Endothelial cell of umbilical vein (primary cell): ENCODE measurements at regions not wholly inside any gene's neighbourhood (a gene's known extent, or its start where the extent isn't known, plus 50 kb on each side); places are given as distances from the start of the nearest gene placed in this dataset.
A peak's percentile ranks its signal among the peaks of the same experiment; 100 is the strongest.

Source experiments
- BruUV-seq: library from RNA; stranded (reverse); fragments of 400-500 nt; replicated peaks from 2 replicates; lab custom pipeline; 2021; lab: Mats Ljungman, UMichigan
- CTCF ChIA-PET: fragments of 300-600, 350-600 bp; sonication (Branson Sonifier 250); formaldehyde crosslinking; loops from one replicate; lab custom pipeline; 2021; ENCODE audit warnings: antibody characterized with exemption, inconsistent platforms; lab: Charles Lee
- POLR2A ChIA-PET: fragments of 300-600, 350-600 bp; sonication (Branson Sonifier 250); formaldehyde crosslinking; loops from one replicate; lab custom pipeline; 2021; ENCODE audit warnings: antibody characterized with exemption, inconsistent platforms; lab: Charles Lee
- DNase-seq: peaks from one replicate; pipeline ENCODE4 v3.0.0-alpha.2; 2011; ENCODE audit warnings: low read depth, low spot score
- FAIRE-seq: peaks from 2 replicates; lab custom pipeline; 2011; peaks lifted over from hg19 to GRCh38; lab: Jason Lieb, UNC
- H2AFZ ChIP-seq: 2 replicates; pipeline ENCODE4 v1.6.0; 2012; ENCODE audit warnings: low read depth, low read length, control low read depth, inconsistent platforms
- H3K27ac ChIP-seq: 2 replicates; pipeline ENCODE4 v1.5.1; 2011; ENCODE audit warnings: low read depth, mild to moderate bottlenecking, control low read depth, low read length, moderate library complexity; ENCODE audit not compliant: insufficient read depth
- H3K27me3 ChIP-seq, 2 experiments: 2 replicates each; pipeline versions ENCODE4 v1.6.0 to v1.6.1; 2011; ENCODE audit warnings: low read length in 2 of 2, mixed read lengths in 1 of 2; ENCODE audit not compliant: control insufficient read depth in 2 of 2, insufficient read depth in 2 of 2
- H3K36me3 ChIP-seq, 2 experiments: 2 replicates in 1 of 2; 3 replicates in 1 of 2; pipeline ENCODE4 v1.5.1; 2011; ENCODE audit warnings: low read length in 2 of 2, mild to moderate bottlenecking in 1 of 2, moderate library complexity in 1 of 2; ENCODE audit not compliant: control insufficient read depth in 2 of 2, insufficient read depth in 2 of 2; ENCODE audit errors: extremely low read depth in 1 of 2
- H3K4me1 ChIP-seq: 3 replicates; pipeline ENCODE4 v1.5.1; 2011; ENCODE audit warnings: mild to moderate bottlenecking, low read length; ENCODE audit not compliant: control insufficient read depth, insufficient read depth; ENCODE audit errors: extremely low read depth
- H3K4me2 ChIP-seq: 2 replicates; pipeline ENCODE4 v1.6.1; 2011; ENCODE audit warnings: low read length, control low read depth, mixed read lengths; ENCODE audit not compliant: insufficient read depth
- H3K4me3 ChIP-seq, 3 experiments: fragments of 200-600 bp in 1 of 3; sonication (generic), shearing (Covaris generic) in 1 of 3; replicated peaks in 1 of 3; 2 replicates each; pipeline ENCODE4 v1.5.1; 2011 to 2016; ENCODE audit warnings: control low read depth in 3 of 3, low read length in 3 of 3, mild to moderate bottlenecking in 2 of 3, inconsistent platforms in 1 of 3, low read depth in 1 of 3, moderate library complexity in 1 of 3; ENCODE audit not compliant: insufficient read depth in 1 of 3
- H3K79me2 ChIP-seq: 2 replicates; pipeline ENCODE4 v1.6.0; 2012; ENCODE audit warnings: low read length, inconsistent platforms; ENCODE audit not compliant: control insufficient read depth, insufficient read depth
- H3K9ac ChIP-seq: replicated peaks from 2 replicates; pipeline ENCODE3; 2011; ENCODE audit warnings: low read length, control low read depth; ENCODE audit not compliant: insufficient read depth; ENCODE audit errors: extremely low read depth
- H3K9me1 ChIP-seq: replicated peaks from 3 replicates; pipeline ENCODE4 v1.6.0; 2011; ENCODE audit warnings: mild to moderate bottlenecking, low read length; ENCODE audit not compliant: control insufficient read depth, insufficient read depth; ENCODE audit errors: extremely low read depth
- H3K9me3 ChIP-seq: replicated peaks from 2 replicates; pipeline ENCODE4 v1.5.1; 2012; ENCODE audit warnings: low read length, inconsistent platforms; ENCODE audit not compliant: control insufficient read depth, insufficient read depth
- H4K20me1 ChIP-seq: replicated peaks from 2 replicates; pipeline ENCODE3; 2011; ENCODE audit warnings: mild to moderate bottlenecking, low read length; ENCODE audit not compliant: control insufficient read depth, insufficient read depth; ENCODE audit errors: extremely low read depth
- CTCF ChIP-seq, 2 donors: IDR thresholded peaks; 1 replicate in 1 of 2; 2 replicates in 1 of 2; pipeline ENCODE4 v1.5.1; 2011; ENCODE audit warnings: low read length in 2 of 2, mild to moderate bottlenecking in 2 of 2, moderate library complexity in 2 of 2, control low read depth in 1 of 2, inconsistent platforms in 1 of 2, low read depth in 1 of 2; ENCODE audit not compliant: insufficient read depth in 1 of 2; ENCODE audit errors: extremely low read depth in 1 of 2
- EZH2 ChIP-seq: IDR thresholded peaks from 2 replicates; pipeline ENCODE4 v1.6.1; 2012; ENCODE audit warnings: borderline replicate concordance, low read depth, mild to moderate bottlenecking, moderate library complexity, low read length, inconsistent platforms; ENCODE audit not compliant: severe bottlenecking
- FOS ChIP-seq: IDR thresholded peaks from 2 replicates; pipeline ENCODE4 v1.6.1; 2011; ENCODE audit warnings: mild to moderate bottlenecking, low read length, moderate library complexity, borderline replicate concordance; ENCODE audit not compliant: insufficient read depth
- GATA2 ChIP-seq: IDR thresholded peaks from 2 replicates; pipeline ENCODE4 v1.7.0; 2011; ENCODE audit warnings: low read depth, mild to moderate bottlenecking, moderate library complexity, mixed read lengths, low read length; ENCODE audit not compliant: insufficient read length, insufficient read depth
- JUN ChIP-seq: IDR thresholded peaks from 2 replicates; pipeline ENCODE4 v1.6.1; 2011; ENCODE audit warnings: borderline replicate concordance, low read depth; ENCODE audit not compliant: insufficient read length, insufficient read depth
- MAX ChIP-seq: IDR thresholded peaks from 2 replicates; pipeline ENCODE4 v1.6.1; 2011; ENCODE audit not compliant: insufficient read depth, insufficient read length
- dilution Hi-C: fragments of 300-500 bp; cut with MboI; formaldehyde crosslinking; loops from one replicate; pipeline ENCODE4 v1.15.0; 2019; ENCODE audit warnings: low sequenced_read_pairs; ENCODE audit not compliant: extremely low pct_ligation_motif_present
- intact Hi-C: fragments of 100-400 bp; cut with micrococcal nuclease; formaldehyde crosslinking; loops from one replicate; pipeline ENCODE4 v1.10.0; 2022

- Histone ChIP-seq H3K27ac (no peak overlapping the region), H3K9me3 (no peaks in the 10 kb centered on the region), H2AFZ (no peak overlapping the region), H3K79me2 (no peaks in the 10 kb centered on the region), H3K9ac (no peak overlapping the region), H3K4me3 (no peak overlapping the region), H3K9me1 (no peaks in the 10 kb centered on the region), H3K27me3 (no peaks in the 10 kb centered on the region), H3K36me3 (no peaks in the 10 kb centered on the region), H4K20me1 (no peaks in the 10 kb centered on the region), H3K4me2 (no peak overlapping the region), H3K4me1 (peaks cover 3% of the 10 kb centered on the region)
- POLR2A ChIA-PET = no interaction called here
- intact Hi-C loops (loop anchor here (1.0 to 5.0 kb wide), 4 partner anchors 28 to 238 kb away; partner anchors contain the start of gene ARMCX5), dilution Hi-C loops (no loop called here)
- BruUV-seq = no TSS peak
- CTCF ChIA-PET = interaction anchor here (0.7 to 1.5 kb wide), 26 partner anchors 9 to 768 kb away, joined by 3 to 13 read pairs (median 4); partner anchors contain the start of genes ARMCX5, GPRASP2 and GPRASP3
- TF ChIP-seq CTCF (IDR thresholded peaks at IDR 0.05; ENCODE audit: extremely low read depth in 1 of 2, insufficient read depth in 1 of 2, low read depth in 1 of 2, low read length in 2 of 2) (peak; percentile 39 to 53), EZH2 (no peak), FOS (no peak)
- FAIRE-seq (peak; percentile 84), DNase-seq (peak; percentile 54)
Observed at GRCh38 chrX:102835504-102836146, 101.4 kb upstream of the RAB40AL start.

- Histone ChIP-seq H3K36me3 (no peaks in the 10 kb centered on the region), H3K9ac (no peak overlapping the region), H3K27ac (no peak overlapping the region), H3K9me3 (no peaks in the 10 kb centered on the region), H4K20me1 (no peaks in the 10 kb centered on the region), H3K4me2 (no peak overlapping the region), H3K27me3 (no peaks in the 10 kb centered on the region), H3K79me2 (no peaks in the 10 kb centered on the region), H2AFZ (no peak overlapping the region), H3K4me3 (no peak overlapping the region), H3K9me1 (no peaks in the 10 kb centered on the region), H3K4me1 (peaks cover 16% of the 10 kb centered on the region)
- TF ChIP-seq FOS (no peak), GATA2 (no peak), JUN (no peak), CTCF (IDR thresholded peaks at IDR 0.05; ENCODE audit: extremely low read depth in 1 of 2, insufficient read depth in 1 of 2, low read depth in 1 of 2, low read length in 2 of 2) (no peak), MAX (no peak), EZH2 (no peak)
- dilution Hi-C loops (no loop called here), intact Hi-C loops (loop anchor here (5.0 kb wide), 2 partner anchors 71 to 241 kb away; partner anchors contain the start of gene ARMCX5)
- FAIRE-seq = no peak
- POLR2A ChIA-PET = no interaction called here
- no TSS peak for BruUV-seq
- CTCF ChIA-PET = no interaction called here
- DNase-seq = no peak
Observed at GRCh38 chrX:102837847-102838246, 99.2 kb upstream of the RAB40AL start.
